ENCODE measurements at regions not wholly inside any gene's neighbourhood (a gene's known extent, or its start where the extent isn't known, plus 50 kb on each side); places are given as distances from the start of the nearest gene placed in this dataset.
"Not testable (repeated sequence)": the region's sequence is repeated elsewhere in the genome, so short reads cannot be mapped to it uniquely, and the experiment has no call there.

DNA sequence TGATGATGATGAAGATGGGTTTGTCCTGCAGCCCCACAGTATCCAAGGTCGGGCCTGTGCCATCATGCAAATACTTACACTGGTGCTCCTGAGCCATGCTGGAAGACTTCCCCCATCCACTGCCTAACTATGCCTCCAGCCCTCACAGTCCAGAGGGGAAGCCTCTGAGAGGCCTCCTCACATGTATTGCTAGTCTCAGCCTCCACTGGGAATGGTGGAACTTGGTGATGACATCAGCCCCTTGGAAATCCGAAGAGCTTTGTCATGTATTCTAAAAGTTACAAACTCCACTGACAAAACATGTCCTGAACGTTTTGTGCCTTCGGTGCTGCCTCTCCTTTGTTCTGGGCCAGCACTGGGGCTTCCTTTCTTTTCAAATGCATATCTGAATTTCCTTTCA is 61.1 kb upstream of the DMRTB1 start:
- no peak for DNase-seq
- no peak for ATAC-seq (ENCODE audit: poor library complexity)
- intact Hi-C loops (cut with DNase I): no loop called here

DNA sequence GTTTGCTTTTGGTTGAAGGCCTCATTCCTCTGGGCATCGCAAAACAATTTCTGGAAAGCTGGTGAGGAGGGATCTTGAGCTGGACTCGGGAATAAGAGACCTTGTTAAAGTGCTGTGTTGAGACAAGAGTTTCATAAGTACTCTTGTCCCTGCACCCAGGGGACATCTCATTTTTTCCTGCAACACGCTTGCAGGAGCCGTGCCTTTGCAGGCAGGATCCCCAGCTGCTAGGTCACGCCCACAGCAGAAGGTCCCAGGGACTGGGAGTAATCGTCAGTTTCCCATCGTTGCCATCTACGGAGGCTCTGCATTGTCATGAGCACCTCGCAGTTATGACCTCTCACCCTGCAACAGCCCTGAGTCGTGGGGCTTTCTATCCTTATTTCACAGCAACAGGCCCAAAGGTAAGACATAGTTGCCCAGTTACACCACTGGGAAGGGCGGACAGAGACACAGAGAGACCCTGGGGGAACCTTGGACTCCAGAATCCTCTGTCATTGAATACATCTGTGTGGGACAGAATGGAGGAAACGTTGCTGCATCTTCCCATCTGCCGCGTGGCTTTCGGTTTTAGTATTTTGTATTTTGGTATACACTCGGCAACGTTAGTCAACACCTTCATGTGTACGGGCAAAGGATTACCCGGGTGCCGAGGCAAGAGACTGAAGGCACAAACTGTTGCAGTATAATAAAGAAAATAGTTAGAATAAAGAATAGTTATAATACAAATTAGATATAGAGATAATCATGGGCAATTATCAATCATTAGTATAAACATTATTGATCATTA is 60.4 kb upstream of the DMRTB1 start:
- intact Hi-C loops (cut with DNase I): no loop called here
- DNase-seq (no peak), ATAC-seq (ENCODE audit: poor library complexity) (no peak)

DNA sequence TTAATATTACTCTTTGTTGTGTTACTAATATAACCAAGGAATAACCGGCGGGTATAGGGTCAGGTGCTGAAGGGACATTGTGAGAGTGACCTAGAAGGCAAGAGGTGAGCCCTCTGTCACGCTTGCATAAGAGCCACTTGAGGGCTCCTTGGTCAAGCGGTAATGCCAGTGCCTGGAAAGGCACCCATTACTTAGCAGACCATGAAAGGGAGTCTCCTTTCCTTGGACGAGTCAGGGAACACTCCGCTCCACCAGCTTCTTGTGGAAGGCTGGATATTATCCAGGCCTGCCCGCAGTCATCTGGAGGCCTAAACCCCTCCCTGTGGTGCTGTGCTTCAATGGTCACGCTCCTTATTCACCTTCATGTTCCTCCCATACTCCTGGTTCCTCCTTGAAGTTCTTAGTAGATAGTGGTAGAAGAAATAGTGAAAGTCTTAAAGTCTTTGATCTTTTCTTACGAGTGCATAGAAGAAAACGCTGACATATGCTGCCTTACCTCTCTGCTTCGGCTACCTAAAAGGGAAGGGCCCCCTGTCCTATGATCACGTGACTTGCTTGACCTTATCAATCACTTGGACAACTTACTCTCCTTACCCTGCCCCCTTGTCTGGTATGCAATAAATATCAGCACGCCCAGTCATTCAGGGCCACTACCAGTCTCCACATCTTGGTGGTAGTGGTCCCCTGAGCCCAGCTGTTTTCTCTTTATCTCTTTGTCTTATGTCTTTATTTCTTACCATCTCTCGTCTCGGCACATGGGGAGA is 59.6 kb upstream of the DMRTB1 start:
- DNase-seq; ATAC-seq (ENCODE audit: poor library complexity); intact Hi-C loops (cut with DNase I): not testable (repeated sequence)

DNA sequence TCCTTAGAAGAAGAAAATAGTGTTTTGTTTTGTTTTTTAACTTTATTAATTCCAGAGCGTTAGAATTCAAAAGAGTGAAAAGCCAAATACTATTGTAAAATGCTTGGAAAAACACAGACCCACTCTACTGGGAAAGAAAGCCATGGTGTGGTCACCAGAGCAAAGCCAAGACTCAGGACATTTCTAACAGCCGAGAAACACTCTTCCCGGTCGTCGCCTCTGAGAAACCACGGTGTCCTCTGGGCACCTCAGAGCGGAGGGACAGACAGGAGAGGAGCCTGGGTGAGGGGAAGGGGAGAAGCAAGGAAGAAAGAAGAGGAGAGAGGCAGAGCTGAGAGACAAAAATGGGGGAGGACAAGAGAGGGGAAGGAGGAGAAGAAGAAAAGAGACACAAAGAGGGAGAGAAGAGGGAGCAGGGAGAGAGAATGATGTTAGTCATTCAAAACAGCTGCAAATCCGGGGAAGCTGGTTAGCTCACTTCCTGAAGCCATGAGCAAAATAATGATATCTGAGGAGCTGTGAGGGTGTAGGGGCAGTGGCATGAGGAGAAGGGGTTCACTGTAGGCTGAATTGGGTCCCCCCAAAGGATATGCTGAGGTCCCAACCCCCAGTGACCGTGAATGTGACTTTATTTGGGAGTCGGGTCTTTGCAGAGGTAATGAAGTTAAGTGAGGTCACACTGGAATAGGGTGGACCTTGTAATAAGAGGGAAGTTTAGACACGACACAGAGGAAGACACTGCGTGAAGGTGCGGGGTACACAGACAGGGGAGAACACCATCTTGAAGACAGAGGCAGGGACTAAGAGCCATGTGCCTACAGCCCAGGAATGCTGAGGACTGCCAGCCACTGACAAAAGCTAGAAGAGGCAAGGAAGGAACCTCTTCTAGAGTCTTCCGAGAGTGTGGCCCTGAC is 58.2 kb upstream of the DMRTB1 start:
- DNase-seq (no peak), ATAC-seq (ENCODE audit: poor library complexity) (no peak)

DNA sequence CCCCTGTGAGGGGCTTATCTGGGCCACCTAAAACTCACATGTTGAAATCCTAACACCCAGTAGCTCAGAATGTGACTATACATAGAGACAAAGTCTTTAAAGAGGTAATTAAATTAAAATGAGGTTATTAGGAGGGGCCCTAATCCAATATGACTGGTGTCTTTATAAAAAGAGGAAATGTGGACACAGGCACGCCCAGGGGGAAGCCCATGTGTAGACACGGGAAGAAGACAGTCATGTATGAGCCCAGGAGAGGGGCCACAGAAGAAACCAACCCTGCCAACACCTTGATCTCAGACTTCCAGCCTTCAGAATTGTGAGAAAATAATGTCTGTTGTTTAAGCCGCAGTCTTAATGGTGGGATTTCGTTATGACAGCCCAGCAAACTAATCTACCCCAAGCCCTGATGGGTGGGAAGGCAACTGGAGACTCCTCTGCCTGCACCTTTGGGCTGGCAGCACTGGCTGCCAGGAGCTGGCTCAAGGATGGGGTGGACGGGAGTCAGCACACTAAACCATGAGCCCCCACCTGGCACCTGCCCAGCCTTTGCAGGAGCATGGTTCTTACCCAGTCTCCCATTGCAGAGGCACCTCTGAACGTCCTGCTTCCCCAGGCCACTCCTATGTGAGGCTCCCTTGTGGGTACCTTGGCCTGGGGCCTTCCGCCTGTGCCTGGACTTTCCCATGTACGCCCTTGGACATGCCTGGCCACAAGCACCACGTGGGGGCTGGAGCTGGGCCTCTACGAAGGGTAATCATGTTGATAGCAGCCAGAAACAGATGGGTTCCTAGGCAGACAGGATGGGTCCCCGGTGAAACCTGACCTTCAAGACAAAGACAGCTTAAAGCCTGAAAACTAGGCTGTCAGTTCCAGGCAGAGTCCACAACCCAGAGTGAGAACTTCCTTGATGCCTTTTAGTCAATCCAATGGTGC is 57.1 kb upstream of the DMRTB1 start:
- DNase-seq: no peak
- intact Hi-C loops (cut with DNase I): no loop called here
- no peak for ATAC-seq (ENCODE audit: poor library complexity)

More for the DNA sequence above, 58.2 kb upstream of the DMRTB1 start:
- intact Hi-C loops (cut with DNase I): no loop called here

DNA sequence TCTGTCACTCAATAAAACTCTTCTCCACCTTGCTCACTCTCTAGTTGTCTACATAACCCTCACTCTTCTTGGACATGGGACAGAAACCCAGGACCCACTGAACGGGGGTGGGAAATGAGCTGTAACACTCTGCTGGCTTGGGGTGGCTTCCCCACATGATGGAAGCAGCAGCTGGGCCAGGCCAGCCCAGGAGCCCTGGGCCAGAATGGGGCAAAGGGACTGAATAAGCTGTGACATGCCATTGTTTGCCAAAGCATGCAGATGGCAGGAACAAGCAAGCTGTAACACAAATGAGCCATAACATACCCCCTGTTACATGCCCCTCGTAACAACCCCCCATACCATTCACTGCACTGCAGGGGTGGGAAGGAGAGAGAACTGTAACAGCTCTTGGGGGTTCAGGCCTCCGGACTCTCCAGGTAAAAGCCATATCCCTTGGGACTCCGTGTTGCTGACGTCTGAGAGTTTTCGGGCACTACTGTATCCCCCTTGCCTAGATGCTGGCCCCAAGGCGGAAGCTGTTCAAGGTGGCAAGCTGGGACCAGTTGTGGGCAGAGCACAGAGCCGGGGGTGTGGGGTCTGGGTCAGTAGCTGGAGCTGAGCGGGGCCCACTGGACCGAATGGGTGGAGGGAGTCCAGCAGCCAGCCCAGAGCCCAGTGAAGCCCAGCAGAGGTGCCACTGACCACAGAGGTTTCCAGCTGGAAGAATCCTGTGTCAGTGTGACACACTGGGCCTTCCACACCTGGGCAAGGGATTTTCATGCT is 56.1 kb upstream of the DMRTB1 start:
- DNase-seq (no peak), ATAC-seq (ENCODE audit: poor library complexity) (no peak)
- intact Hi-C loops (cut with DNase I): no loop called here

DNA sequence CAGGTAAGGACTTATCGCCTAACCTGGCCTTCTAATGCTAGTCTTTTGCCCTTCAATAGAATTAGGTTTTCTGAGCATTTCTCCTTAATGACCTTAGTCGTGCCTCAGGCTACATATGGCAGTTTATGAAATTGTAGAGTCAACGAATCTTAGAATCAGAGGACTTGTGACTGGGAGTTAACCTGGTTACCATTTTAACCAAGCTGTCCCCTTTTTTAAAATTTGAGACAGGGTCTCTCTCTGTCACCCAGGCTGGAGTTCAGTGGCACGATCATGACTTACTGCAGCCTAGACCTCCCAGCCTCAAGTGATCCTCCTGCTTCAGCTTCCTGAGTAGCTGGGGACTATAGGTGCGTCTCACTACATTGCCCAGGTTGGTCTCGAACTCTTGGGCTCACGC is 53.5 kb upstream of the DMRTB1 start:
- intact Hi-C loops (cut with DNase I): no loop called here
- ATAC-seq (ENCODE audit: poor library complexity) (no peak), DNase-seq (no peak)

DNA sequence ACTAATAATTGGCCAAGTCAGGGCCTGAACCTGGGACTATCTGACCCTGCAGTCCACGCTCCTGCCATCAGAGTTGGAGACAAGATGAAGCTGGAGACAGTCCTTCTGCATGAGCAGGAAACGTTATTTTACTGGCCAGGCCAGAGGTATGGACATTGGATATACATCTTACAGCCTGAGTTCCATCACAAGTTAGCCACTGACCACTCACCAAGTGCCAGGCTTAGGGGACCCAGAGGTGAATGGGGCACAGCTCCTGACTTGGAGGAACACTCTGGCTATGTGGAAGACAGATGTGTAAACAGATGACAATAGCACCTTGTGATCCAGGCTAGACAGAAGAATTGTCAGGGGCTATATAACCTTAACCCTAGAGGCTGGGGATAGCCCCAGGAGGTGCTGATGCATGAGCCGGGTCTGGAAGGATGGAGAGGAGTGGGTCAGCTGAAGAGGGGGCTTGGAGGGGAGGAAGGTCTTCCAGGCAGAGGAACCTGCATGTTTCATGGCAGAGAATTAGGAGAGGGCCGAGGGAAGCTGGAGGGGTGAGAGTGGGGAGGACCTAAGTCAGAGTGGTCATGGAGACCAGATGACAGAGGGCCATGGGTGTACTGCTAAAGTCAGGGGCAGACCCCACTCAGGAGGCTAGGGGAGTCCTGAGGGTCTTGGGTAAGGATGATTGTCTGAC is 52.5 kb upstream of the DMRTB1 start:
- DNase-seq (no peak), ATAC-seq (ENCODE audit: poor library complexity) (no peak)
- intact Hi-C loops (cut with DNase I): no loop called here

DNA sequence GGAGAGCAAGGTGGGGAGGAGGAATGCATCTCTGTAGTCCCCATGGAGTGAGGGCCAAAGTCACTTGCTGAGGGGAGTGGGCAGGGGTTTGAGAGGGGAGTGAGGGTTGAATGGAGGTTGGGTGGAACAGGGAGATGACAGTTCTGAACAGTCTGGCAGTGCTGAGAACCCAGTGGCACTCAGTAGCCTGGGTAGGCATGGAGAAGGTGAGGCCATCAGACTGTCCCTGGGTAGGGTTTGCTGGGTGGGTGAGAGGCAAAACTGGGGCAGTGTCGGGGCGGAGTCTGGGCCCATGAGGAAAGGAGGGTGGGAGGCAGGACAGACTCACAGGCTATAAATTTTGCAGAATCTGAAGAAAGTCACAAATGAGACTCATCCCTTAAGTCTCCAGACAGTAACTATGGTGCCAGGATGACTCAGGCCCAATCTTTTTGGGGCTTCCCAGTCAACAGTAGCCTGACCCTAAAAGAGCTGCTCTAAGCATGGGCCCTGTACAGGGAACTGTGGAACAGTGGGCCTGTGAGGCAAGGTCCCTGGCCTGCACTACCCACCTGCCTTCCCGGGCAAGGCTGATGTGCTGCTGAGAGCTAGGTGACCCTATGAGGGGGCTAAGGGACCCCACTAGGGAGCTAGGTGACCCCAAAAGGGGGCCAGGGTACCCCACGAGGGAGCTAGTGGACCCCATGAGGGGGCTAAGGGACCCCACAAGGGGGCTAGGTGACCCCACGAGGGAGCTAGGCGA is 51.0 kb upstream of the DMRTB1 start:
- intact Hi-C loops (cut with DNase I): no loop called here
- DNase-seq (no peak), ATAC-seq (ENCODE audit: poor library complexity) (no peak)

DNA sequence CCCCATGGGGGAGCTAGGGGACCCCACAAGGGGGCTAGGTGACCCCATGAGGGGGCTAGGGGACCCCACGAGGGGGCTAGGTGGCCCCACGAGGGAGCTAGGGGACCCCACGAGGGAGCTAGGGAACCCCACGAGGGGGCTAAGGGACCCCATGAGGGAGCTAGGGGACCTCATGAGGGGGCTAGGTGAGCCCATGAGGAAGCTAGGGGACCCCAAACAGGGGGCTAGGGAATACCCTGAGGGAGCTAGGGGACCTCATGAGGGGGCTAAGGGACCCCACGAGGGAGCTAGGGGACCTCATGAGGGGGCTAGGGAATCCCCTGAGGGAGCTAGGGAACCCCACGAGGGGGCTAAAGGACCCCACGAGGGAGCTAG is 50.5 kb upstream of the DMRTB1 start:
- no peak for DNase-seq
- ATAC-seq (ENCODE audit: poor library complexity): no peak
- intact Hi-C loops (cut with DNase I): no loop called here

DNA sequence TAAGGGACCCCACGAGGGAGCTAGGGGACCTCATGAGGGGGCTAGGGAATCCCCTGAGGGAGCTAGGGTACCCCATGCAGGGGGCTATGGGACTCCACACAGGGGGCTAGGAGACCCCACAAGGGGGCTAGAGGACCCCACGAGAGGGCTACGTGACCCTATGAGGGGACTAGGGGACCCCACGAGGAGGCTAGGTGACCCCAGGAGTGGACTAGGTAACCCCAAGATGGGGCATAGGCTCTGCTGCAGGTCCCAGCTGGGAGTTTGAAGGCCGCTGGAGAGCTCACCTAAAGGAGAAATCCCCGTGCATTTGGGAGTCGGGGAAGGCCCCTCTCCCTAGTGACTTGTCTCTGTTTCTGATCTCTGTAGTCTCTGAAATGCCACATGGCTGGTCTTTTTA is 50.0 kb upstream of the DMRTB1 start:
- DNase-seq: no peak
- ATAC-seq (ENCODE audit: poor library complexity): no peak
- intact Hi-C loops (cut with DNase I): no loop called here

Measured in Right ventricle myocardium superior (tissue), 1 donor.